Retinal pigment epithelial cell (primary cell): ENCODE measurements at regions not wholly inside any gene's neighbourhood (a gene's known extent, or its start where the extent isn't known, plus 50 kb on each side); places are given as distances from the start of the nearest gene placed in this dataset.
"Not testable (repeated sequence)": the region's sequence is repeated elsewhere in the genome, so short reads cannot be mapped to it uniquely, and the experiment has no call there.

Experiments used
- DNase-seq: peaks from one replicate; pipeline ENCODE4 v3.0.0-alpha.2; 2010; ENCODE audit warnings: low read depth
- H3K4me3 ChIP-seq: 2 replicates; pipeline ENCODE4 v1.5.1; 2011; ENCODE audit warnings: mild to moderate bottlenecking, low read length, control low read depth, moderate library complexity
- TF ChIP-seq, protein P1 (sequence below): conservative IDR thresholded peaks from 2 replicates; pipeline ENCODE4 v1.5.1; 2011; ENCODE audit warnings: low read depth, low read length, control low read depth, inconsistent platforms

- no peak overlapping the region for H3K4me3 ChIP-seq
- no peak for DNase-seq
- TF ChIP-seq, protein P1, sequence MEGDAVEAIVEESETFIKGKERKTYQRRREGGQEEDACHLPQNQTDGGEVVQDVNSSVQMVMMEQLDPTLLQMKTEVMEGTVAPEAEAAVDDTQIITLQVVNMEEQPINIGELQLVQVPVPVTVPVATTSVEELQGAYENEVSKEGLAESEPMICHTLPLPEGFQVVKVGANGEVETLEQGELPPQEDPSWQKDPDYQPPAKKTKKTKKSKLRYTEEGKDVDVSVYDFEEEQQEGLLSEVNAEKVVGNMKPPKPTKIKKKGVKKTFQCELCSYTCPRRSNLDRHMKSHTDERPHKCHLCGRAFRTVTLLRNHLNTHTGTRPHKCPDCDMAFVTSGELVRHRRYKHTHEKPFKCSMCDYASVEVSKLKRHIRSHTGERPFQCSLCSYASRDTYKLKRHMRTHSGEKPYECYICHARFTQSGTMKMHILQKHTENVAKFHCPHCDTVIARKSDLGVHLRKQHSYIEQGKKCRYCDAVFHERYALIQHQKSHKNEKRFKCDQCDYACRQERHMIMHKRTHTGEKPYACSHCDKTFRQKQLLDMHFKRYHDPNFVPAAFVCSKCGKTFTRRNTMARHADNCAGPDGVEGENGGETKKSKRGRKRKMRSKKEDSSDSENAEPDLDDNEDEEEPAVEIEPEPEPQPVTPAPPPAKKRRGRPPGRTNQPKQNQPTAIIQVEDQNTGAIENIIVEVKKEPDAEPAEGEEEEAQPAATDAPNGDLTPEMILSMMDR, result no peak
These were observed 278.9 kb upstream of the PCDH9 start for GRCh38 chr13:67509018-67509417.

DNA sequence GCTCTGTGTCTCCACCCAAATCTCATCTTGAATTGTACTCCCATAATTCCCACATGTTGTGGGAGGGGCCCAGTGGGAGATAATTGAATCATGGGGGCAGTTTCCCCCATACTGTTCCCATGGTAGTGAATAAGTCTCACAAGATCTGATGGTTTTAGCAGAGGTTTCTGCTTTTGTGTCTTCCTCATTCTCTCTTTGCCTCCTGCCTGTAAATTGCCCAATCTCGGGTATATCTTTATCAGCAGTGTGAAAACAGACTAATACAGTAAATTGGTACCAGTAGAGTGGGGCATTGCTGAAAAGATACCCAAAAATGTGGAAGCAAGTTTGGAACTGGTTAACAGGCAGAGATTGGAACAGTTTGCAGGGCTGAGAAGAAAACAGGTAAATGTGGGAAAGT lies 278.1 kb upstream of the PCDH9 start:
- H3K4me3 ChIP-seq, DNase-seq: not testable (repeated sequence)

DNA sequence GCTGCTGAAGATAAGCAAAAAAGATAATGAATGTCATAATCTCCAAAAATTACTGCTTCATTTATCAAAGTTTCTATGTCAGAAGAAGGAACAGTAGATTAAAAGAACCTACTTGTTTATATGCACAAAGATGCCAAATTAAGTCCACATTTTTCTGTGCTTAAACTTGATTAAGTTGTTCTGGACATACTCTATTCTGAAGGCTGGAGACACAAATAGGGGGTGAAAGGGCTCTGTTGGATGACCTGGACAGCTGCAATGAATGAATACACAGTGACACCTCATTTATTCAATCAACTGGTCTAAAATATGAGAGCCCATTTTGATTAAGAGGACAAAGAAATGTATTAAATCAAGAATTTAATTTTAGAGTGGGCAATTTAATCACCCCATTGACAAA lies 276.3 kb upstream of the PCDH9 start:
- DNase-seq, result no peak
- no peak overlapping the region for H3K4me3 ChIP-seq
- TF ChIP-seq, protein P1, result no peak

DNA sequence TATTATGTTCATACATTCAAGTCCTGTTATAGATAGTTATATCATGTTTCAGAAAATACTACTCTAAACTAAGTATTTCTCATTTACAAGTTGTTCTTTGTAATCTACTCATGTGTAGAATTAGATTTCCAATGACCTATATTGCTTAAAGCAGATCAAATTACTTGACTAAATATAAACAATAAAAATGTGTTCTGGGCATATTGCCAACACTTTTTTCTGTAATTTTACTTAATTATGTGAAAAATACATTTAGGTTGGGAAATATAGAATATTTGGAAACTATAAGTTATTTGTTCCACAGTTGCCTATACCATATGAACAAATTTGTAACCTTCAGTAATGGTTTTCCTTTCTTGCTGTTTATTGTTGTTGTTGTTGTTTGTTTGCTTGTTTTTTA lies 275.2 kb upstream of the PCDH9 start:
- TF ChIP-seq, protein P1, result no peak
- no peak for DNase-seq
- no peak overlapping the region for H3K4me3 ChIP-seq

GRCh38 chr13:67498948-67499347 lies 268.8 kb upstream of the PCDH9 start:
- DNase-seq, result no peak
- TF ChIP-seq, protein P1, result no peak

DNA sequence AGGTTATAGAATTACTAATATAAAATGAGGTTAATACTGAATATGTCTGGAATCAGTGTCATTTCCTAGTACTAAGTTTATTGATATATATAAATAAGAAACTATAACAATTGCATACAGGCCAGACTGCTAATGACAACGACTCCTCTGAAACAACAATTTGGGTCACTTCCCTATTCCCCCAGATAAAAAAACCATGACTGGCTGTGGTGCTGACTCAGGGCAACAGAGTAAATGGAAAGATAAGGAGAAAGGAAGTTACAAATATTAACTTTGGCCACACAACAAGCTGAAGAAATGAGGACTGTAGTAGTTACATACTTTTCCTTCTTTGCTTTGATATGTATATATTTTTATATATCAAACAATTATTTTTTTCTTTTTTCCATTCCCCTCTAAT lies 263.7 kb upstream of the PCDH9 start:
- no peak for DNase-seq
- TF ChIP-seq, protein P1, result no peak
- H3K4me3 ChIP-seq, result no peak overlapping the region

More at GRCh38 chr13:67498948-67499347, 268.8 kb upstream of the PCDH9 start:
- H3K4me3 ChIP-seq, result no peak overlapping the region

GRCh38 chr13:67489016-67489415 lies 258.9 kb upstream of the PCDH9 start:
- no peak overlapping the region for H3K4me3 ChIP-seq
- TF ChIP-seq, protein P1, result no peak
- DNase-seq, result no peak

- TF ChIP-seq, protein P1, result no peak
- no peak overlapping the region for H3K4me3 ChIP-seq
These were observed 251.3 kb upstream of the PCDH9 start for GRCh38 chr13:67481445-67481844.

More at GRCh38 chr13:67481445-67481844, 251.3 kb upstream of the PCDH9 start:
- DNase-seq, result no peak
